GM04504 (cell line): ENCODE measurements at regions not wholly inside any gene's neighbourhood (a gene's known extent, or its start where the extent isn't known, plus 50 kb on each side); places are given as distances from the start of the nearest gene placed in this dataset.

ENCODE experiments used
- DNase-seq: peaks from one replicate; pipeline ENCODE4 v3.0.0-alpha.2; 2012; ENCODE audit warnings: low read depth

DNA sequence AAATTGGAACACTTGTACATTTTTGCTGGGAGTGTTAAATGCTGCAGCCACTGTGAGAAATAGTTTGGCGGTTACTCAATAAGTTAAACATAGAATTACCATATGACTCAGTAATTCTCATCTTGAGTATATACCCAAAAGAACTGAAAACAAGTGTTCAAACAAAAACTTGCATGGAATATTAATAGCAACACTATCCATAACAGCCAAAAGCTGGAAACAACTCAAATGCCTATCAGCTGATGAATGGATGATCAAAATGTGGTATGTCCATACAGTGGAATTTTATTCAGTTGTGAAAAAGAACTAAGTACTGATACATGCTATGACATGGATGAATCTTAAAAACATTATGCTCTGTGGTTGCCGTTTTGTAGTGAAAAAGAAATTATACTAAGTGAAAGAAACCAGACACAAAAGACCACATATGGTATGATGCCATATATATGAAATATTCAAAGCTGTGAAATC is 63.0 kb upstream of the SP4 start:
- no peak for DNase-seq

DNA sequence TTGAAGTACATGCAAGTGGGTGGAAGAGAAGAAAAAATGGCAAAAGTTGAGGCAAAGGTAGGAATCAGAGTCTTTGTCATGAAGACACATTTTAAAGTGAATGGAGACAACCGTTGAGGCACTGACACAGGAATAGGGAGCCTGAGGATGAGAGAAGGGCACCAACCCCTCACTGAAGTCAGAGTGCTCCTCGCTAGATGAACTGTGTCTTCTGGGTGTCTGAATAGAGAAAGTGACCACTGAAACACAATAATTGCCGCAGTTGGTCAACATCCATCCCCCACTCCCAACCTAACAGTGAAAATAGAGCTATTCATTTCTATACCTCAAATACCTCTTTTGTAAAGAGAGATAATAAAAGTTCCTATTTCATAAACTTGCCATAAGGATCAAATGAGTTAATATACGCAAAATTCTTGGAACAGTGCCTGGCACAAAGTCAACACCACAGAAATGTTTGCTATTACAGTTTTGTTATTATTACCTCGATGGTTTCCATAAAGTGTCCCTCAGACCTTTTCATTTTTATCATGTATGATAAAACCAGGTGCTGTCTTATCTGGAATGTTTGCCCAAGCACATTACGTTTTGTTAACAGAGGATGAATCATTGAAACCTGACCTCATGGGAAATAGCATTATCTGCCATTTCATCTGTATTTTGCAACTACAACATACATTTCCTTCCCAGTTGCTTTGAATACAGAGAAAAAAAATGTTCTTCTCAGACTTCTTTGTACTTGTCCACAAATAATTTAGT is 61.8 kb upstream of the SP4 start:
- no peak for DNase-seq

DNA sequence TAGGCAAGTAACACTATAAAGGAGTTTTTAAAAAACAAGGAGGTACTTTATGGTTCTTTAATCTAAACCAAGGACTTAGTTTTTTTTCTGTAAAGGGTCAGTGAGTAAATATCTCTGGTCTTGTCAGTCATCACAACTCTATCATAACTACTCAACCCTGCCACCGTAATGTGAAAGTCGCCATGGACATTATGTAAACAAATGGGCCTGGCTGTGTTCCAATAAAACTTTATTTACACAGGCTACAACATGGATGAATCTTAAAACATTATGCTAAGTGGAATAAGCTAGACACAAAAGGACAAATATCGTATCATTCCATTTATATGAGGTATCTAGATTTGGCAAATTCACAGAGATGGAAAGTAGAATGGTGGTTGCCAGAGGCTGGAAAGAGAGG is 60.8 kb upstream of the SP4 start:
- no peak for DNase-seq

DNA sequence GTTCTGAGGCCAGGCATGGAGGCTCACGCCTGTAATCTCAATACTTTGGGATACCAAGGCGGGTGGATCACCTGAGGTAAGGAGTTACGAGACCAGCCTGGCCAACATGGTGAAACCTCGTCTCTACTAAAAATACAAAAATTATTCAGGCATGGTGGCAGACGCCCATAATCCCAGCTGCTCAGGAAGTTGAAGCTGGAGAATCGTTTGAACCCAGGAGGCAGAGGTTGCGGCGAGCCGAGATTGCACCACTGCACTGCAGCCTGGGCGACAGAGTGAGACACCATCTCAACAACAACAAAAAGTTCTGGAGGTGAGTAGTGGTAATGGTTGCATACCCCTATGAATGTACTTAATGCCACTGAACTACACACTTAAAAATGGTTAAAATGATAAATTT is 60.3 kb upstream of the SP4 start:
- DNase-seq: no peak

DNA sequence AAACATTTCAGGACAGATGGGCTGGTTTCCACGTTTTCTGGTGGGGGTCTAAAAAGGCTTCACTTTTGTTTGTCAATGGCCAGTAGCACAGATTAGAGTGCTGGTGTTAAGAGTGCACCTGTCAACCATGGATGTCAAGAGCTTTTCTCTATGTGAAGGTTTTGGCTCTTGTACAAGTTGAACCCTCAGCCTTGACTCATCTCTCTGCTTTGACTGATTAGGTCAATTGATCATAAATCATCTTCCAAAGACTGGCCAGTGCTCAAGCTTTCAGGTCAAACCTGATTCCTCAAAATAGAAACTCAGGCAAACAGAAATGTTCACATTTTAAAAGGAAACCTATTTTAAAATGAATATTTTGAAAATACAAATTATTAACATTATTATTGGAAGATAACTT is 59.6 kb upstream of the SP4 start:
- no peak for DNase-seq

DNA sequence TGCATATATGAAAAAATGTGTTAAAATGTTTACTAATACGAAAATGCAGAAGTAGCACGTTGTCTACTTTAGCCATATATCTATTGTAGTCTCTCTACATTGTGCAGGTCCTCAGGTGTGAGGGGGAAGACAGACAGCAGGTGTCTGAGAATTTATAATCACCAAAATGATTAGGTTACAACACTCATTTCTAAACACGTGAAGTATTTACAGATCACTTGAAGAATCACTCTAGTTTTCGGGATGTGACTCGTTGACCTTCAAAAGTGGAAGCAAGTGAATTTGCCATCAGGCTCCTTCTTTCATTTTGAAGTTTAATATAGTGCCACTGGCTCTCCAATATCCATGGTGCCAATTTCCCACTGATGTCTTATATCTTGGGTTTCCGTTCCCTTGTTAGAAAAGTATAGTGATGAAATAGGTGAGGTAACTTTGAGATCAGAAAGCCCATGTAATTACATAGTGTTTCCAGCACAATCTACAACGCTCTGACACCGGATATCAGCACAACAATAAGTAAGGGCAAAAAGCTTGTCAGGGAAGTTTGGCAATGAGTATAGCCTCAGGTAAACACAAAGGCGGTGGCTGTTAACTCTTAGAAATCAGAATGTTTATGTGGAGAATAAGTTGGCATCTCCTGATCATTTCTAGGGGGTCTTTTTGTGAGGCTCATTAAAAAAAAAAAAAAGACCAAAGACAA is 57.5 kb upstream of the SP4 start:
- DNase-seq: no peak

DNA sequence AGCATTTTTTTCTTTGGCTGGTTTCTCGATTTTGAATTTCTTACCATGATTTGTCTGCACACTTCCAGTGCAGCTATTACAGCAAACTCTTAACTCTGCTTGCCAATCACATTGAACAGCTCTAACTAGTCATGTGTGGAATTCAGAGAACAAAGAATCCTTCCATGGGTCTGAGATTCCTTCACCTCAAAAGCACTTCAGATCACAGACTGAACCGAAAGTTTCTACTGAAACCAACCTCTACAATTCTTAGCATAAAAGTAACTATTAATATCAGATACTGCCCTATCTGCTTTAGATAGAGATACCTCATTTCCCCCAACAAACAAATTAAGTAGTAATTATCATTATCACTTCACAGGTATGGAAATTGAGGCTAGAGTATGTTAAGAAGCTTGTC is 56.5 kb upstream of the SP4 start:
- DNase-seq: no peak

DNA sequence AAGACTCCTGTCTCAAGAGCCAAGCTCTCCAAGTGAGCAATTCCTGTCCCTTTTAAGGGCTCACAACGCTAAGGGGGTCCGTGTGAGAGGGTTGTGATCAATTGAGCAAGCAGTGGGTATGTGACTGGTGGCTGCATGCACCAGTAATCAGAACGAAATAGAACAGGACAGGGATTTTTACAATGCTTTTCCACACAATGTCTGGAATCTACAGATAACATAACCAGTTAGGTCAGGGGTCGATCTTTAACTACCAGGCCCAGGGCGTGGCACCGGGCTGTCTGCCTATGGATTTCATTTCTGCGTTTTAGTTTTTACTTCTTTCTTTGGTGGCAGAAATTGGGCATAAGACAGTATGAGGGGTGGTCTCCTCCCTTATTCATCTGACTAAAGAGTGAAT is 54.9 kb upstream of the SP4 start:
- no peak for DNase-seq

DNA sequence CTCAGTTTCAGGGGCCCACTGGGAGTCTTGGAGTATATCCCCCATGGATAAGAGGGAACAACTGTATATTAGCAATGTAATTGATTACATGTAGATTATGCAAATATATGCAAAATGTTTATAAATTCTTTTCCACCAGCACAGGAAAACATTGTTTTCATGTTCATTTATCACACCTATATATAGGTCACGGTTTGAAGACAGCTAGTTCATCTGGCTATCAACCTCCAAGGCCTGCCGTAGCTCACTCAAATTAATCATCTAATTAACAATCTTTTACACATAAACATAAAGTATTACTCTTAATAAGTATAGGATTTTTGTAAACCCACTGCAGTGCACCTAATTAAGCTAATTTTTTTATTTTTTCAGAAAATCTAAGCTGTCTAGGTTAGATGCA is 53.7 kb upstream of the SP4 start:
- no peak for DNase-seq

DNA sequence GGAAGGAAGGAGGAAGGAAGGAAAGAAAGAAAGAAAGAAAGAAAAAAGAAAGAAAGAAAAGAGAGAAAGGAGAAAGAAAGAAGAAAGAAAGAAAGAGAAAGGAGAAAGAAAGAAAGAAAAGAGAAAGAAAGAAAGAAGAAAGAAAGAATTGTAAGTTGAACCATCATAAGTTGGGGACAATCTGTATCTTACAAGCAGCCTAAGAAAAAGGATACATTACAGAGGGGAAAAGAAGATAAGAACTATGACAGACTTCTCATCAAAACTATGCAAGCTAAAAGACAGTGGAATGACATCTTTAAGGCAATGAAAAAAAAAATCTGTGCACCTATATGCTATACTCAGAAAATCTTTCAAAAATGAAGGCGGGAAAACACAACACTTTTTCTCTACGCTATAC is 50.3 kb upstream of the SP4 start:
- no peak for DNase-seq
